ENCODE measurements at regions not wholly inside any gene's neighbourhood (a gene's known extent, or its start where the extent isn't known, plus 50 kb on each side); places are given as distances from the start of the nearest gene placed in this dataset.
"Not testable (repeated sequence)": the region's sequence is repeated elsewhere in the genome, so short reads cannot be mapped to it uniquely, and the experiment has no call there.

- TF ChIP-seq CTCF (conservative IDR thresholded peaks at IDR 0.05; ENCODE audit: low read depth, low read length): no peak
- Histone ChIP-seq H3K36me3 (ENCODE audit: insufficient read depth) (no peaks in the 10 kb centered on the region), H3K4me1 (ENCODE audit: low read depth, poor library complexity, severe bottlenecking) (peaks cover 5% of the 10 kb centered on the region), H4K20me1 (ENCODE audit: insufficient read depth) (no peaks in the 10 kb centered on the region), H2AFZ (ENCODE audit: low read depth) (no peak overlapping the region), H3K27ac (no peak overlapping the region), H3K79me2 (ENCODE audit: insufficient read depth, low read depth) (no peaks in the 10 kb centered on the region), H3K4me2 (no peak overlapping the region), H3K9ac (no peak overlapping the region), H3K4me3 (IDR thresholded peaks at IDR 0.05; ENCODE audit: insufficient read depth, low read depth, low read length) (no peak overlapping the region), H3K27me3 (ENCODE audit: insufficient read depth, low read depth) (no peaks in the 10 kb centered on the region)
Observed at GRCh38 chr22:22161924-22162851, 82.4 kb upstream of the VPREB1 start.

GRCh38 chr22:22160768-22161167 is 83.8 kb upstream of the VPREB1 start:
- not testable (repeated sequence) for H3K27ac ChIP-seq; H3K36me3 ChIP-seq (ENCODE audit: insufficient read depth); H3K4me1 ChIP-seq (ENCODE audit: low read depth, poor library complexity, severe bottlenecking); H3K9ac ChIP-seq; H3K79me2 ChIP-seq (ENCODE audit: insufficient read depth, low read depth); H3K27me3 ChIP-seq (ENCODE audit: insufficient read depth, low read depth); H3K4me2 ChIP-seq; H3K4me3 ChIP-seq (IDR thresholded peaks at IDR 0.05; ENCODE audit: insufficient read depth, low read depth, low read length); H2AFZ ChIP-seq (ENCODE audit: low read depth); H4K20me1 ChIP-seq (ENCODE audit: insufficient read depth)

- H2AFZ ChIP-seq (ENCODE audit: low read depth): no peak overlapping the region
- H3K27me3 ChIP-seq (ENCODE audit: insufficient read depth, low read depth): no peaks in the 10 kb centered on the region
- no peak overlapping the region for H3K4me2 ChIP-seq
- no peak for TF ChIP-seq CTCF (conservative IDR thresholded peaks at IDR 0.05; ENCODE audit: low read depth, low read length)
- H3K36me3 ChIP-seq (ENCODE audit: insufficient read depth): no peaks in the 10 kb centered on the region
- peaks cover 7% of the 10 kb centered on the region for H3K4me1 ChIP-seq (ENCODE audit: low read depth, poor library complexity, severe bottlenecking)
- no peak overlapping the region for H3K9ac ChIP-seq
- no peaks in the 10 kb centered on the region for H3K79me2 ChIP-seq (ENCODE audit: insufficient read depth, low read depth)
- no peaks in the 10 kb centered on the region for H4K20me1 ChIP-seq (ENCODE audit: insufficient read depth)
- H3K27ac ChIP-seq: no peak overlapping the region
- H3K4me3 ChIP-seq (IDR thresholded peaks at IDR 0.05; ENCODE audit: insufficient read depth, low read depth, low read length): no peak overlapping the region
Observed at GRCh38 chr22:22159384-22159783, 85.2 kb upstream of the VPREB1 start.

- H3K4me3 ChIP-seq (IDR thresholded peaks at IDR 0.05; ENCODE audit: insufficient read depth, low read depth, low read length): no peak overlapping the region
- H2AFZ ChIP-seq (ENCODE audit: low read depth): no peak overlapping the region
- no peaks in the 10 kb centered on the region for H3K27me3 ChIP-seq (ENCODE audit: insufficient read depth, low read depth)
- no peak overlapping the region for H3K9ac ChIP-seq
- TF ChIP-seq CTCF (conservative IDR thresholded peaks at IDR 0.05; ENCODE audit: low read depth, low read length): no peak
- H3K4me2 ChIP-seq: no peak overlapping the region
- H3K27ac ChIP-seq: no peak overlapping the region
- H3K4me1 ChIP-seq (ENCODE audit: low read depth, poor library complexity, severe bottlenecking): peaks cover 7% of the 10 kb centered on the region
- no peaks in the 10 kb centered on the region for H4K20me1 ChIP-seq (ENCODE audit: insufficient read depth)
- H3K79me2 ChIP-seq (ENCODE audit: insufficient read depth, low read depth): no peaks in the 10 kb centered on the region
- H3K36me3 ChIP-seq (ENCODE audit: insufficient read depth): no peaks in the 10 kb centered on the region
Observed at GRCh38 chr22:22158965-22159364, 85.6 kb upstream of the VPREB1 start.

- Histone ChIP-seq H3K79me2 (ENCODE audit: insufficient read depth, low read depth) (no peaks in the 10 kb centered on the region), H3K27me3 (ENCODE audit: insufficient read depth, low read depth) (no peaks in the 10 kb centered on the region), H4K20me1 (ENCODE audit: insufficient read depth) (no peaks in the 10 kb centered on the region), H3K4me1 (ENCODE audit: low read depth, poor library complexity, severe bottlenecking) (peaks cover 7% of the 10 kb centered on the region), H3K9ac (no peak overlapping the region), H3K27ac (no peak overlapping the region), H2AFZ (ENCODE audit: low read depth) (no peak overlapping the region), H3K4me3 (IDR thresholded peaks at IDR 0.05; ENCODE audit: insufficient read depth, low read depth, low read length) (no peak overlapping the region), H3K36me3 (ENCODE audit: insufficient read depth) (no peaks in the 10 kb centered on the region), H3K4me2 (no peak overlapping the region)
- no peak for TF ChIP-seq CTCF (conservative IDR thresholded peaks at IDR 0.05; ENCODE audit: low read depth, low read length)
Observed at GRCh38 chr22:22158207-22158816, 86.3 kb upstream of the VPREB1 start.
